Lung (tissue), 11 donors: ENCODE measurements at regions not wholly inside any gene's neighbourhood (a gene's known extent, or its start where the extent isn't known, plus 50 kb on each side); places are given as distances from the start of the nearest gene placed in this dataset.

ENCODE experiments used
- ATAC-seq: fragments of 200-7000 bp; cut with Tn5 transposase; one replicate; pipeline ENCODE4 v1.9.1; 2020; ENCODE audit warnings: moderate number of reproducible peaks; ENCODE audit not compliant: insufficient read depth, low FRiP score
- DNase-seq, 3 donors: peaks; one replicate each; pipeline ENCODE4 v3.0.0-alpha.2; 2013 to 2017
- H3K27ac ChIP-seq, 2 donors: one replicate each; pipeline ENCODE4 v1.5.1; 2013; ENCODE audit warnings: mild to moderate bottlenecking in 2 of 2, moderate library complexity in 2 of 2, control low read depth in 1 of 2, inconsistent platforms in 1 of 2, low read depth in 1 of 2, low read length in 1 of 2
- H3K27me3 ChIP-seq, 3 donors: one replicate each; pipeline ENCODE4 v1.5.1; 2013; ENCODE audit warnings: low read length in 2 of 3; ENCODE audit not compliant: control insufficient read depth in 3 of 3, insufficient read depth in 3 of 3
- H3K36me3 ChIP-seq, 4 donors: one replicate each; pipeline ENCODE4 v1.5.1; 2013; ENCODE audit warnings: low read length in 4 of 4, mild to moderate bottlenecking in 1 of 4, moderate library complexity in 1 of 4; ENCODE audit not compliant: control insufficient read depth in 4 of 4, insufficient read depth in 4 of 4
- H3K4me1 ChIP-seq, 5 donors: one replicate each; pipeline ENCODE4 v1.5.1; 2013; ENCODE audit warnings: low read length in 5 of 5, mild to moderate bottlenecking in 2 of 5, moderate library complexity in 1 of 5; ENCODE audit not compliant: control insufficient read depth in 5 of 5, insufficient read depth in 5 of 5
- H3K4me3 ChIP-seq: one replicate; pipeline ENCODE4 v1.5.1; 2013; ENCODE audit warnings: mild to moderate bottlenecking, control low read depth, moderate library complexity
- H3K9ac ChIP-seq, 2 donors: one replicate each; pipeline ENCODE4 v1.5.1; 2013; ENCODE audit warnings: low read length in 2 of 2, control low read depth in 1 of 2; ENCODE audit not compliant: insufficient read depth in 1 of 2
- H3K9me3 ChIP-seq, 4 donors: one replicate each; pipeline ENCODE4 v1.5.1; 2013; ENCODE audit warnings: low read length in 3 of 4, mild to moderate bottlenecking in 1 of 4, moderate library complexity in 1 of 4; ENCODE audit not compliant: control insufficient read depth in 4 of 4, insufficient read depth in 3 of 4
- WGBS, 2 donors: extraction: QIAGEN DNeasy Blood & Tissue Kit; methylation state at CpG; one replicate each; pipeline ENCODE4 v1.1.7; 2013; 5-methylcytosine and 5-hydroxymethylcytosine counted together
- TF ChIP-seq, protein P1 (sequence below): IDR thresholded peaks from 2 replicates; pipeline ENCODE4 v1.5.1; 2012; ENCODE audit warnings: mild to moderate bottlenecking; ENCODE audit errors: control extremely low read depth, extremely low read depth
- donor health status: control.
- donor health status: control.
- donor health status: Bipolar disorder and iron deficiency.
- donor health status: healthy.
- donor health status: DM: yes; HTN: yes; CAD: no.

DNA sequence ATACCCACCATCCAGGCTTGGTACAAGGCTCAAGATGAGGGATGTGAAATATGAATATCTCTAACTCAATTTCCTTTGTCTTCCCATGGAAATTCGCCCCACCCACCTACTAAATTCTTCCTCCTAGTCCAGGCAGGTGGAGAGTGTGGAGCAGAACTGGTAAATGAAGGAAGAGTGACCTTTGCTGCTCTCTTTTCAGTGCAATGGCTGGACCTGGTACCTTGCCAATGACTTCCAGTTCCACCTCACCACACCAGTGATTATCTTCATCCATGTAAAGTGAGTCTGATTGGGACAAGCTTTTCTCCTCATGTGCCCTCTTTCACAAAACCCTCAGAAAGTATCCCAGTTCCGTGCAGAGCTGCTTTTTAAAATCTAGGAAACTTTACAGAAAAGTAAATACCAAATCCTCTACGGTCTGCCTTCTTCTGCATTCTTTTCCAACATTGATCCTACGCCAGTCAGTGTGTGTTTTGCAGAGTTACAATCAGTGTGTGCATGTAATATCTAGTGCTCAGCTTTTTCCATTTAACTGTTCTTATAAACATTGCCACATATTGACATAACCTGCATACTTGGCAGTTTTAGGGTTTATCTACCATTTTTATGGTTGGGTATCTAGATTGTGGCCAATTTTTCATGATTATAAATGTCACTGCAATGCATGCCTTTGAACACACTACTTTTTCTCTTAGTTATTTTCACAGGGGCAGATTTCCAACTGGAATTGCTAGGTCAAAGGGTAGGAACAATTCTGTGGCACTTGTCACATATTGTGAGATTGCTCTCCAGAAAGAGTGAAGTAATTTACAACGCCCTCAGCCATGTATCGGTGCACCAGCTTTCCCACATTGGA is 86.5 kb upstream of the SEC11C start:
- peak in 1 of 3 donors; percentile 12 for DNase-seq
- TF ChIP-seq, protein P1, sequence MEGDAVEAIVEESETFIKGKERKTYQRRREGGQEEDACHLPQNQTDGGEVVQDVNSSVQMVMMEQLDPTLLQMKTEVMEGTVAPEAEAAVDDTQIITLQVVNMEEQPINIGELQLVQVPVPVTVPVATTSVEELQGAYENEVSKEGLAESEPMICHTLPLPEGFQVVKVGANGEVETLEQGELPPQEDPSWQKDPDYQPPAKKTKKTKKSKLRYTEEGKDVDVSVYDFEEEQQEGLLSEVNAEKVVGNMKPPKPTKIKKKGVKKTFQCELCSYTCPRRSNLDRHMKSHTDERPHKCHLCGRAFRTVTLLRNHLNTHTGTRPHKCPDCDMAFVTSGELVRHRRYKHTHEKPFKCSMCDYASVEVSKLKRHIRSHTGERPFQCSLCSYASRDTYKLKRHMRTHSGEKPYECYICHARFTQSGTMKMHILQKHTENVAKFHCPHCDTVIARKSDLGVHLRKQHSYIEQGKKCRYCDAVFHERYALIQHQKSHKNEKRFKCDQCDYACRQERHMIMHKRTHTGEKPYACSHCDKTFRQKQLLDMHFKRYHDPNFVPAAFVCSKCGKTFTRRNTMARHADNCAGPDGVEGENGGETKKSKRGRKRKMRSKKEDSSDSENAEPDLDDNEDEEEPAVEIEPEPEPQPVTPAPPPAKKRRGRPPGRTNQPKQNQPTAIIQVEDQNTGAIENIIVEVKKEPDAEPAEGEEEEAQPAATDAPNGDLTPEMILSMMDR, result no peak
- no peak overlapping the region for H3K4me3 ChIP-seq
- no peak overlapping the region for H3K9ac ChIP-seq
- no peak overlapping the region for H3K27ac ChIP-seq
- ATAC-seq, result no peak
- no peaks in the 10 kb centered on the region for H3K36me3 ChIP-seq
- peaks cover 0 to 1% (median 0%) of the 10 kb centered on the region in 5 donors for H3K4me1 ChIP-seq
- no peaks in the 10 kb centered on the region for H3K9me3 ChIP-seq
- peaks cover 0 to 4% (median 0%) of the 10 kb centered on the region in 3 donors for H3K27me3 ChIP-seq
- whole genome bisulfite sequencing, 2 donors, result 72 to 87% methylated on average over 6 of the region's 6 CpGs

DNA sequence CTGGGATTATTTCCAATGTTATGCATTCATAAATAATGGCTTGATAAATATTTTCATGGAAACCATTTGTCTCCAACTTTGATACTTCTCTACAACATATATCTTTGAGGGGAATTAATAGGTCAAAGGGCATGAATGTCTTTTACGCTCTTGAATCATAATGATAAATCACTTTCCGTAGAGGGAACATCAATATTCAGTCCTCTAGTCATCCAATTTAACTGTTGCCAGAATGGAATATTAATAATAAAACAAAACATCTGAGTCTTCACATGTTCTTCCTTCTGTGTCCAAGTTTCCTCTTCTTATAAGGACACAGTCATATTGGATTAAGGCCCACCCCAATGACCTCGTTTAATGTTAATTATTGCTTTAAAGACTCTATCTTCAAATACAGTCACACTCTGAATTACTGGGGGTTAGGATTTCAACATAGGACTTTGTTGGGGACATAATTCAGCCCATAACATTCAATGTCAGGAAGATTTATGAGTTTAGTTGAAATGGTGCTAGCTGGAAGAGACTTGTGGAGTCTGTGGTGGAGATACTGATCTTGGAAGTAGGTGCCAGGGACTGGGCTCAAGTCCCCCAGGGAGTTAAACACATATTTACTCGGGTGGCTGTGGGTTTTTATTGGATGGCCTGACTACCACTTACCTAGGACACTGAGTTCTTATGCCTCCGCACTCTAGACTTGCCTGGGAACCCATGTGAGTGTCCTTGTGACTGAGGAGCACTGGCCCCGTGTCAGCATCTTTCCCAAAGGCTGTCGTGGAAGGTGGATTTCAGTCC is 85.0 kb upstream of the SEC11C start:
- no peaks in the 10 kb centered on the region for H3K27me3 ChIP-seq
- no peak overlapping the region for H3K4me3 ChIP-seq
- H3K27ac ChIP-seq, result no peak overlapping the region
- H3K4me1 ChIP-seq, result peaks cover 0 to 1% (median 0%) of the 10 kb centered on the region in 5 donors
- DNase-seq (no peak), ATAC-seq (no peak)
- H3K9me3 ChIP-seq, result no peaks in the 10 kb centered on the region
- TF ChIP-seq, protein P1, result no peak
- H3K9ac ChIP-seq, result no peak overlapping the region
- 59 to 73% methylated on average over 7 of the region's 7 CpGs for WGBS, 2 donors
- H3K36me3 ChIP-seq, result no peaks in the 10 kb centered on the region

DNA sequence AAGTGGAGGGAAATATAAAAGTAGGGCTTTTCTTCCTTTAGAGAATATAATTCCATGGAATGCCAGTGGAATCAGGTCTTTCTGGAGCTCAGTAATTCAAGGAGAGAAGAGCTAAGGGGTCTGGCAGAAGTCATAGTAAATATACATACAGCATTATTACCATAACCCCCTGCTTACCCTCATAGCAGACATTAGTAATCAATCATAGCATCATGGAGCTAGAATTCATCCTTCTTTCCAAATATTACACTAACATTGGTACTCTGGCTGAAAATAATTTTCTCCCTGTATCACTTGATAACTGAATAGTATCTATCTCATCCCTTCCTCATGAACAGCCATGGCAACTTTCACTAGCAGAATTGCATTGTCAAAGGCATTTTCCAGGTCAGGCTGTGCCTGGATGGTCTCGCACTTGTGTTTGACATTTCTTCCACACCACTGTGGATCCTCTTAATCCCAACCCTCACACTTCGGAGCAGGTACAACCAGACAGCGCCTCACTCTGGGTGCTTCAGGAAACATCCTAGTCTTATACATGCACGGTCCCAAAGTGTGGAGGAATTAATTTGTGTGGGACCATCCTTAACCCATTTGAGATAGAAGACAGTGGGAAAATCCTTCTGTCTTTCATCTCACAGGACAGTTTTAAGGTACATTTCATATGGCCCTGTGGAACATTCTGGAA is 84.2 kb upstream of the SEC11C start:
- peaks cover 0 to 1% (median 0%) of the 10 kb centered on the region in 5 donors for H3K4me1 ChIP-seq
- no peaks in the 10 kb centered on the region for H3K27me3 ChIP-seq
- no peak overlapping the region for H3K4me3 ChIP-seq
- 95 to 96% methylated on average over 4 of the region's 4 CpGs for WGBS, 2 donors
- H3K27ac ChIP-seq, result no peak overlapping the region
- TF ChIP-seq, protein P1, result no peak
- DNase-seq, result no peak
- H3K36me3 ChIP-seq, result no peaks in the 10 kb centered on the region
- no peak for ATAC-seq
- H3K9me3 ChIP-seq, result no peaks in the 10 kb centered on the region
- H3K9ac ChIP-seq, result no peak overlapping the region
